ENCODE measurements at regions not wholly inside any gene's neighbourhood (a gene's known extent, or its start where the extent isn't known, plus 50 kb on each side); places are given as distances from the start of the nearest gene placed in this dataset.

DNA sequence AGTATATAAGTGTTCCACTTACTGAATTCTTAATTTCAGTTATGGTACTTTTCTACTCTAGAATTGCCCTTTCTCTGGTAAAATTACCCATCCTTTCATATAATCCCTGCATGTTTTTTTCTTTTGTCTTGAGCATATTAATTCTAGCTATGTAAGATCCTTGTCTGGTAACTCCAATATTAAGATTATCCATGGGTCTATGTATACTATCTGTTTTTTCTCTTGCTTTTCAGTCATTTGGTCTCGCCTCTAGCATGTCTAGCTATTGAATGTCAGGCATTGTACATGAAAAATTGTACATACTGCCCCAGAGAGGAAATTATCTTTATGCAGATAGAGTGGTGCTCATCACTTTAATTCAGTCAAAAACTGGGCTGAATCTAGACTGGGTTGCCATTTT, 50.4 kb upstream of the CALM3 start:
- no peaks in the 10 kb centered on the region for H3K79me2 ChIP-seq (ENCODE audit: control insufficient read depth, insufficient read depth, low read length)
- intact Hi-C loops (cut with micrococcal nuclease) = no loop called here
- ATAC-seq (no peak), DNase-seq (ENCODE audit: extremely low read depth in 1 of 4, low spot score in 3 of 4) (no peak), FAIRE-seq (no peak)
- H3K27ac ChIP-seq (ENCODE audit: extremely low read depth, low read depth, low read length) = no peak overlapping the region
- H4K20me1 ChIP-seq (replicated peaks; ENCODE audit: control insufficient read depth, insufficient read depth, low read length) = no peaks in the 10 kb centered on the region
- ChIA-PET CTCF (ENCODE audit: low intra/inter-chr PET ratio) (no interaction called here), POLR2A (interaction anchor here (1.0 to 1.7 kb wide), 2 partner anchors 15 to 100 kb away, joined by 3 read pairs; no protein-coding TSS in a partner anchor)
- TF ChIP-seq, protein P1, sequence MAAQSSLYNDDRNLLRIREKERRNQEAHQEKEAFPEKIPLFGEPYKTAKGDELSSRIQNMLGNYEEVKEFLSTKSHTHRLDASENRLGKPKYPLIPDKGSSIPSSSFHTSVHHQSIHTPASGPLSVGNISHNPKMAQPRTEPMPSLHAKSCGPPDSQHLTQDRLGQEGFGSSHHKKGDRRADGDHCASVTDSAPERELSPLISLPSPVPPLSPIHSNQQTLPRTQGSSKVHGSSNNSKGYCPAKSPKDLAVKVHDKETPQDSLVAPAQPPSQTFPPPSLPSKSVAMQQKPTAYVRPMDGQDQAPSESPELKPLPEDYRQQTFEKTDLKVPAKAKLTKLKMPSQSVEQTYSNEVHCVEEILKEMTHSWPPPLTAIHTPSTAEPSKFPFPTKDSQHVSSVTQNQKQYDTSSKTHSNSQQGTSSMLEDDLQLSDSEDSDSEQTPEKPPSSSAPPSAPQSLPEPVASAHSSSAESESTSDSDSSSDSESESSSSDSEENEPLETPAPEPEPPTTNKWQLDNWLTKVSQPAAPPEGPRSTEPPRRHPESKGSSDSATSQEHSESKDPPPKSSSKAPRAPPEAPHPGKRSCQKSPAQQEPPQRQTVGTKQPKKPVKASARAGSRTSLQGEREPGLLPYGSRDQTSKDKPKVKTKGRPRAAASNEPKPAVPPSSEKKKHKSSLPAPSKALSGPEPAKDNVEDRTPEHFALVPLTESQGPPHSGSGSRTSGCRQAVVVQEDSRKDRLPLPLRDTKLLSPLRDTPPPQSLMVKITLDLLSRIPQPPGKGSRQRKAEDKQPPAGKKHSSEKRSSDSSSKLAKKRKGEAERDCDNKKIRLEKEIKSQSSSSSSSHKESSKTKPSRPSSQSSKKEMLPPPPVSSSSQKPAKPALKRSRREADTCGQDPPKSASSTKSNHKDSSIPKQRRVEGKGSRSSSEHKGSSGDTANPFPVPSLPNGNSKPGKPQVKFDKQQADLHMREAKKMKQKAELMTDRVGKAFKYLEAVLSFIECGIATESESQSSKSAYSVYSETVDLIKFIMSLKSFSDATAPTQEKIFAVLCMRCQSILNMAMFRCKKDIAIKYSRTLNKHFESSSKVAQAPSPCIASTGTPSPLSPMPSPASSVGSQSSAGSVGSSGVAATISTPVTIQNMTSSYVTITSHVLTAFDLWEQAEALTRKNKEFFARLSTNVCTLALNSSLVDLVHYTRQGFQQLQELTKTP (IDR thresholded peaks at IDR 0.05; ENCODE audit: low read depth in 1 of 2, partially characterized antibody in 2 of 2) = peak in 1 of 2 experiments; percentile 72
- TF ChIP-seq, protein P2, sequence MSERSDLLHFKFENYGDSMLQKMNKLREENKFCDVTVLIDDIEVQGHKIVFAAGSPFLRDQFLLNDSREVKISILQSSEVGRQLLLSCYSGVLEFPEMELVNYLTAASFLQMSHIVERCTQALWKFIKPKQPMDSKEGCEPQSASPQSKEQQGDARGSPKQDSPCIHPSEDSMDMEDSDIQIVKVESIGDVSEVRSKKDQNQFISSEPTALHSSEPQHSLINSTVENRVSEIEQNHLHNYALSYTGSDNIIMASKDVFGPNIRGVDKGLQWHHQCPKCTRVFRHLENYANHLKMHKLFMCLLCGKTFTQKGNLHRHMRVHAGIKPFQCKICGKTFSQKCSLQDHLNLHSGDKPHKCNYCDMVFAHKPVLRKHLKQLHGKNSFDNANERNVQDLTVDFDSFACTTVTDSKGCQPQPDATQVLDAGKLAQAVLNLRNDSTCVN (CRISPR knock-in tag; IDR thresholded peaks at IDR 0.05) = no peak
- no peaks in the 10 kb centered on the region; a peak in 2 of 5 replicates for H3K4me1 ChIP-seq (replicated peaks in 1 of 2; ENCODE audit: control insufficient read depth in 2 of 2, insufficient read depth in 2 of 2, low read length in 2 of 2)
- no peak overlapping the region for H3K9ac ChIP-seq (ENCODE audit: insufficient read depth in 1 of 2, low read depth in 2 of 2, low read length in 2 of 2)
- H3K9me1 ChIP-seq (ENCODE audit: control insufficient read depth, insufficient read depth, low read length) = no peaks in the 10 kb centered on the region
- no peak overlapping the region for H2AFZ ChIP-seq (ENCODE audit: low read depth, low read length)
- in situ Hi-C loops (cut with MboI) = no loop called here
- H3K27me3 ChIP-seq (ENCODE audit: control insufficient read depth in 2 of 2, insufficient read depth in 2 of 2, low read length in 2 of 2) = no peaks in the 10 kb centered on the region
- whole genome bisulfite sequencing (ENCODE audit: insufficient coverage, low coverage, missing lambda C conversion rate) = 7% methylated on average over 1 of the region's 1 CpG
- BruUV-seq (replicated peaks) = no TSS peak
- no peaks in the 10 kb centered on the region; the same call in 1 of the 2 replicates for H3K9me3 ChIP-seq (replicated peaks; ENCODE audit: control insufficient read depth, insufficient read depth, low read depth, low read length)
- no peak overlapping the region for H3K4me3 ChIP-seq
- no peak overlapping the region for H3K4me2 ChIP-seq (ENCODE audit: insufficient read depth, low read length)
- no peaks in the 10 kb centered on the region for H3K36me3 ChIP-seq (ENCODE audit: control insufficient read depth, insufficient read depth, low read length)
